ENCODE measurements at regions not wholly inside any gene's neighbourhood (a gene's known extent, or its start where the extent isn't known, plus 50 kb on each side); places are given as distances from the start of the nearest gene placed in this dataset.

- TF ChIP-seq, protein P1, sequence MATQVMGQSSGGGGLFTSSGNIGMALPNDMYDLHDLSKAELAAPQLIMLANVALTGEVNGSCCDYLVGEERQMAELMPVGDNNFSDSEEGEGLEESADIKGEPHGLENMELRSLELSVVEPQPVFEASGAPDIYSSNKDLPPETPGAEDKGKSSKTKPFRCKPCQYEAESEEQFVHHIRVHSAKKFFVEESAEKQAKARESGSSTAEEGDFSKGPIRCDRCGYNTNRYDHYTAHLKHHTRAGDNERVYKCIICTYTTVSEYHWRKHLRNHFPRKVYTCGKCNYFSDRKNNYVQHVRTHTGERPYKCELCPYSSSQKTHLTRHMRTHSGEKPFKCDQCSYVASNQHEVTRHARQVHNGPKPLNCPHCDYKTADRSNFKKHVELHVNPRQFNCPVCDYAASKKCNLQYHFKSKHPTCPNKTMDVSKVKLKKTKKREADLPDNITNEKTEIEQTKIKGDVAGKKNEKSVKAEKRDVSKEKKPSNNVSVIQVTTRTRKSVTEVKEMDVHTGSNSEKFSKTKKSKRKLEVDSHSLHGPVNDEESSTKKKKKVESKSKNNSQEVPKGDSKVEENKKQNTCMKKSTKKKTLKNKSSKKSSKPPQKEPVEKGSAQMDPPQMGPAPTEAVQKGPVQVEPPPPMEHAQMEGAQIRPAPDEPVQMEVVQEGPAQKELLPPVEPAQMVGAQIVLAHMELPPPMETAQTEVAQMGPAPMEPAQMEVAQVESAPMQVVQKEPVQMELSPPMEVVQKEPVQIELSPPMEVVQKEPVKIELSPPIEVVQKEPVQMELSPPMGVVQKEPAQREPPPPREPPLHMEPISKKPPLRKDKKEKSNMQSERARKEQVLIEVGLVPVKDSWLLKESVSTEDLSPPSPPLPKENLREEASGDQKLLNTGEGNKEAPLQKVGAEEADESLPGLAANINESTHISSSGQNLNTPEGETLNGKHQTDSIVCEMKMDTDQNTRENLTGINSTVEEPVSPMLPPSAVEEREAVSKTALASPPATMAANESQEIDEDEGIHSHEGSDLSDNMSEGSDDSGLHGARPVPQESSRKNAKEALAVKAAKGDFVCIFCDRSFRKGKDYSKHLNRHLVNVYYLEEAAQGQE (IDR thresholded peaks at IDR 0.05; ENCODE audit: low read depth), result no peak
- TF ChIP-seq CBX3 (IDR thresholded peaks at IDR 0.05; ENCODE audit: low read depth) (no peak), JUND (IDR thresholded peaks at IDR 0.05) (no peak)
These were observed 217.6 kb upstream of the FOXQ1 start (continued) for GRCh38 chr6:1094306-1094705.

- TF ChIP-seq, protein P2, sequence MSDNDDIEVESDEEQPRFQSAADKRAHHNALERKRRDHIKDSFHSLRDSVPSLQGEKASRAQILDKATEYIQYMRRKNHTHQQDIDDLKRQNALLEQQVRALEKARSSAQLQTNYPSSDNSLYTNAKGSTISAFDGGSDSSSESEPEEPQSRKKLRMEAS (IDR thresholded peaks at IDR 0.05), result no peak
- TF ChIP-seq CBX3 (IDR thresholded peaks at IDR 0.05; ENCODE audit: low read depth), result no peak
- TF ChIP-seq ATF3 (IDR thresholded peaks at IDR 0.05), result no peak
- no peak for TF ChIP-seq SP1 (IDR thresholded peaks at IDR 0.05; ENCODE audit: low read depth)
- no peak for TF ChIP-seq EGR1 (IDR thresholded peaks at IDR 0.05; ENCODE audit: low read depth)
- no peak for TF ChIP-seq POLR2A (IDR thresholded peaks at IDR 0.05; ENCODE audit: borderline replicate concordance, extremely low read depth, insufficient read depth, insufficient read length)
- no peak for TF ChIP-seq ELF1 (IDR thresholded peaks at IDR 0.05; ENCODE audit: borderline replicate concordance, low read depth)
- no peaks in the 10 kb centered on the region for H3K36me3 ChIP-seq (ENCODE audit: control insufficient read depth in 1 of 2, insufficient read depth in 2 of 2, low read length in 2 of 2)
- POLR2A ChIA-PET, result no interaction called here
- no peaks in the 10 kb centered on the region for H4K20me1 ChIP-seq (ENCODE audit: insufficient read depth)
- RAD21 ChIA-PET (ENCODE audit: low non-redundant PET in 1 of 2, low total read pairs in 2 of 2, uncharacterized antibody in 2 of 2, unreplicated experiment in 2 of 2), result no interaction called here
- CTCF ChIA-PET, result no interaction called here
- ATAC-seq (no peak), DNase-seq (ENCODE audit: low read depth, low spot score) (no peak)
- H3K4me1 ChIP-seq (ENCODE audit: control insufficient read depth in 1 of 2, insufficient read depth in 2 of 2, low read length in 2 of 2), result no peaks in the 10 kb centered on the region
- H3K4me2 ChIP-seq (ENCODE audit: low read length), result no peak overlapping the region
- H3K27ac ChIP-seq (ENCODE audit: low read depth, low read length), result no peak overlapping the region
- no peaks in the 10 kb centered on the region for H3K9me2 ChIP-seq (ENCODE audit: insufficient read depth)
- H3K9me3 ChIP-seq (ENCODE audit: control insufficient read depth in 1 of 2, insufficient read depth in 1 of 2, low read depth in 1 of 2, low read length in 2 of 2), result no peaks in the 10 kb centered on the region
- no peaks in the 10 kb centered on the region for H3K79me2 ChIP-seq (ENCODE audit: insufficient read depth, low read length)
- H3K9ac ChIP-seq (ENCODE audit: low read length), result no peak overlapping the region
- no peak overlapping the region for H2AFZ ChIP-seq (ENCODE audit: low read depth, low read length, poor library complexity, severe bottlenecking)
- H3K27me3 ChIP-seq (ENCODE audit: insufficient read depth, low read length), result no peaks in the 10 kb centered on the region
- H3K4me3 ChIP-seq (replicated peaks in 1 of 2; ENCODE audit: low read depth in 1 of 2, low read length in 2 of 2), result no peak overlapping the region
- no TSS peak for BruUV-seq (replicated peaks)
- intact Hi-C loops (cut with micrococcal nuclease), result no loop called here
These were observed 220.0 kb upstream of the FOXQ1 start for GRCh38 chr6:1091900-1092299.
